OCI-LY1 (cell line): ENCODE measurements at regions not wholly inside any gene's neighbourhood (a gene's known extent, or its start where the extent isn't known, plus 50 kb on each side); places are given as distances from the start of the nearest gene placed in this dataset.

Experiments used
- EZH2 ChIP-seq: fragments of 200-600 bp; sonication (generic), shearing (Covaris generic); IDR thresholded peaks from 2 replicates; pipeline ENCODE4 v1.8.0; 2017; ENCODE audit warnings: borderline replicate concordance, mixed run types, mild to moderate bottlenecking, antibody characterized with exemption, low read length, moderate library complexity, mixed read lengths
- TF ChIP-seq, protein P1 (sequence below): fragments of 200-600 bp; sonication (generic), shearing (Covaris generic); IDR thresholded peaks from 2 replicates; pipeline ENCODE4 v1.5.1; 2017; ENCODE audit warnings: mild to moderate bottlenecking, antibody characterized with exemption, low read length, moderate library complexity, mixed read lengths

- TF ChIP-seq, protein P1, sequence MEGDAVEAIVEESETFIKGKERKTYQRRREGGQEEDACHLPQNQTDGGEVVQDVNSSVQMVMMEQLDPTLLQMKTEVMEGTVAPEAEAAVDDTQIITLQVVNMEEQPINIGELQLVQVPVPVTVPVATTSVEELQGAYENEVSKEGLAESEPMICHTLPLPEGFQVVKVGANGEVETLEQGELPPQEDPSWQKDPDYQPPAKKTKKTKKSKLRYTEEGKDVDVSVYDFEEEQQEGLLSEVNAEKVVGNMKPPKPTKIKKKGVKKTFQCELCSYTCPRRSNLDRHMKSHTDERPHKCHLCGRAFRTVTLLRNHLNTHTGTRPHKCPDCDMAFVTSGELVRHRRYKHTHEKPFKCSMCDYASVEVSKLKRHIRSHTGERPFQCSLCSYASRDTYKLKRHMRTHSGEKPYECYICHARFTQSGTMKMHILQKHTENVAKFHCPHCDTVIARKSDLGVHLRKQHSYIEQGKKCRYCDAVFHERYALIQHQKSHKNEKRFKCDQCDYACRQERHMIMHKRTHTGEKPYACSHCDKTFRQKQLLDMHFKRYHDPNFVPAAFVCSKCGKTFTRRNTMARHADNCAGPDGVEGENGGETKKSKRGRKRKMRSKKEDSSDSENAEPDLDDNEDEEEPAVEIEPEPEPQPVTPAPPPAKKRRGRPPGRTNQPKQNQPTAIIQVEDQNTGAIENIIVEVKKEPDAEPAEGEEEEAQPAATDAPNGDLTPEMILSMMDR, result no peak
- no peak for TF ChIP-seq EZH2
Measured at GRCh38 chr3:194870394-194871110, 184.9 kb downstream of the FAM43A start.
